C4-2B (cell line): ENCODE measurements at regions not wholly inside any gene's neighbourhood (a gene's known extent, or its start where the extent isn't known, plus 50 kb on each side); places are given as distances from the start of the nearest gene placed in this dataset.

Experiments
- ZFX ChIP-seq: fragments of 450-650 bp; IDR thresholded peaks from 2 replicates; pipeline ENCODE4 v1.6.1; 2017
- TF ChIP-seq, protein P1 (sequence below): fragments of 450-650 bp; conservative IDR thresholded peaks from 2 replicates; pipeline ENCODE4 v1.5.1; 2017; ENCODE audit warnings: mild to moderate bottlenecking

DNA sequence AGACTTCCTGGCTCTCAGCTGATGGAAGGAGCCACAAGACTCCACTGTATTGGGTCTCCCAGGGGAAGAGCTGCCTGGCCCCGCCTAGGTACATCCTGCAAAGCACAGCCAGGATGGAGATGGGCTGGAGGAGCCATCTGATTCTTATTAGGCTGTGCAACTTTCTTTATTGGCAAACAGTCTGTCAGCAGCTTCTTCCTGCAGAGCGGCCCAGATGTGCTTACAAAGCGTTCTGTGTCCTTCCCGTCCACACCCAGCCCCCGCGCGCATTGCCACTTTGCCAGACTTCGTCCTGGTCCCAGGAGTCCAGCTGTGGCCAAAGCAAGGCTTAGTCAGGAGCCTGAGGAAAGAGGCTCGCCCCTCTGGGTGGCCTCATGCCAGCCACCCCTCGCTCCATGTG is 409.3 kb downstream of the ZNF536 start:
- TF ChIP-seq, protein P1, sequence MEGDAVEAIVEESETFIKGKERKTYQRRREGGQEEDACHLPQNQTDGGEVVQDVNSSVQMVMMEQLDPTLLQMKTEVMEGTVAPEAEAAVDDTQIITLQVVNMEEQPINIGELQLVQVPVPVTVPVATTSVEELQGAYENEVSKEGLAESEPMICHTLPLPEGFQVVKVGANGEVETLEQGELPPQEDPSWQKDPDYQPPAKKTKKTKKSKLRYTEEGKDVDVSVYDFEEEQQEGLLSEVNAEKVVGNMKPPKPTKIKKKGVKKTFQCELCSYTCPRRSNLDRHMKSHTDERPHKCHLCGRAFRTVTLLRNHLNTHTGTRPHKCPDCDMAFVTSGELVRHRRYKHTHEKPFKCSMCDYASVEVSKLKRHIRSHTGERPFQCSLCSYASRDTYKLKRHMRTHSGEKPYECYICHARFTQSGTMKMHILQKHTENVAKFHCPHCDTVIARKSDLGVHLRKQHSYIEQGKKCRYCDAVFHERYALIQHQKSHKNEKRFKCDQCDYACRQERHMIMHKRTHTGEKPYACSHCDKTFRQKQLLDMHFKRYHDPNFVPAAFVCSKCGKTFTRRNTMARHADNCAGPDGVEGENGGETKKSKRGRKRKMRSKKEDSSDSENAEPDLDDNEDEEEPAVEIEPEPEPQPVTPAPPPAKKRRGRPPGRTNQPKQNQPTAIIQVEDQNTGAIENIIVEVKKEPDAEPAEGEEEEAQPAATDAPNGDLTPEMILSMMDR = no peak
- no peak for TF ChIP-seq ZFX
